ENCODE measurements at regions not wholly inside any gene's neighbourhood (a gene's known extent, or its start where the extent isn't known, plus 50 kb on each side); places are given as distances from the start of the nearest gene placed in this dataset.

DNA sequence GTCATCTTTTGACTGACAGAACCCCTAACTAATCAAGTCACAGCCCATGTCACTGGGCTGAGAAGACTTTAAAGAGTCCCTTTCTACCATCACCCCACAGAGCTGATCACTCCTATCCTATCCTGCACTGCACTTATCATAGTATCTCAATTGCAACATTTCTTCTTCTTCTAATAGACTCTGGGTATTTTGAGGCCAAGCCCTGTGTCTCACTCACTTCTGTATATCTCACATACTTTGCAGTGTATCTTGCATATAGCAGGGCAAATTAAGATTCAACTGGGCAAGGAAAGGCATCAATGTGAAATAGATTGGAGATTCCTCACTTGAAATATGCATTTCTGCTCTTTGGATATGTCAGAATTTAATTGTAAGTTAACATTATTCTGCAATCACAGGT is 531.5 kb upstream of the SLIT2 start:
- TF ChIP-seq POLR2A (IDR thresholded peaks at IDR 0.05; ENCODE audit: low read depth, low read length) (no peak), POLR2AphosphoS5 (IDR thresholded peaks at IDR 0.05; ENCODE audit: low read depth, low read length) (no peak), TAF1 (IDR thresholded peaks at IDR 0.05; ENCODE audit: borderline replicate concordance, low read depth, low read length) (no peak)
